ENCODE measurements at regions not wholly inside any gene's neighbourhood (a gene's known extent, or its start where the extent isn't known, plus 50 kb on each side); places are given as distances from the start of the nearest gene placed in this dataset.

DNA sequence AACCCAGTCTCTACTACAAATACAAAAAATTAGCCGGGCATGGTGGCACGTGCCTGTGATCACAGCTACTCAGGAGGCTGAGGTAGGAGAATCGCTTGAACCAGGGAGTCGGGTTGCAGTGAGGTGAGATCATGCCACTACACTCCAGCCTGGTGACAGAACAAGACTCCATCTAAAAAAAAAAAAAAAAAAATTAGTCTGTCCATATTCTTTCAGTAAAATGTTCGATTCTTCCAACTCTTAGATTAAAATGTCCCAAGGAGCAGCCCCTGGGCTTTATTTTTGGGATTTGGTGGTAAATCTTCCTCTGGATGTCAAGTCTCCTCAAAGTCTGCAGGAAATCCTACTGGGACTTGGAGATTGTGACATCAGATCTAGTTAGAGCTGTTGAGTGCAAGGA lies 101.0 kb upstream of the EEF1E1 start:
- no peak for TF ChIP-seq POLR2AphosphoS5 (IDR thresholded peaks at IDR 0.05; ENCODE audit: low read depth, low read length)
- TF ChIP-seq, protein P1, sequence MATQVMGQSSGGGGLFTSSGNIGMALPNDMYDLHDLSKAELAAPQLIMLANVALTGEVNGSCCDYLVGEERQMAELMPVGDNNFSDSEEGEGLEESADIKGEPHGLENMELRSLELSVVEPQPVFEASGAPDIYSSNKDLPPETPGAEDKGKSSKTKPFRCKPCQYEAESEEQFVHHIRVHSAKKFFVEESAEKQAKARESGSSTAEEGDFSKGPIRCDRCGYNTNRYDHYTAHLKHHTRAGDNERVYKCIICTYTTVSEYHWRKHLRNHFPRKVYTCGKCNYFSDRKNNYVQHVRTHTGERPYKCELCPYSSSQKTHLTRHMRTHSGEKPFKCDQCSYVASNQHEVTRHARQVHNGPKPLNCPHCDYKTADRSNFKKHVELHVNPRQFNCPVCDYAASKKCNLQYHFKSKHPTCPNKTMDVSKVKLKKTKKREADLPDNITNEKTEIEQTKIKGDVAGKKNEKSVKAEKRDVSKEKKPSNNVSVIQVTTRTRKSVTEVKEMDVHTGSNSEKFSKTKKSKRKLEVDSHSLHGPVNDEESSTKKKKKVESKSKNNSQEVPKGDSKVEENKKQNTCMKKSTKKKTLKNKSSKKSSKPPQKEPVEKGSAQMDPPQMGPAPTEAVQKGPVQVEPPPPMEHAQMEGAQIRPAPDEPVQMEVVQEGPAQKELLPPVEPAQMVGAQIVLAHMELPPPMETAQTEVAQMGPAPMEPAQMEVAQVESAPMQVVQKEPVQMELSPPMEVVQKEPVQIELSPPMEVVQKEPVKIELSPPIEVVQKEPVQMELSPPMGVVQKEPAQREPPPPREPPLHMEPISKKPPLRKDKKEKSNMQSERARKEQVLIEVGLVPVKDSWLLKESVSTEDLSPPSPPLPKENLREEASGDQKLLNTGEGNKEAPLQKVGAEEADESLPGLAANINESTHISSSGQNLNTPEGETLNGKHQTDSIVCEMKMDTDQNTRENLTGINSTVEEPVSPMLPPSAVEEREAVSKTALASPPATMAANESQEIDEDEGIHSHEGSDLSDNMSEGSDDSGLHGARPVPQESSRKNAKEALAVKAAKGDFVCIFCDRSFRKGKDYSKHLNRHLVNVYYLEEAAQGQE (IDR thresholded peaks at IDR 0.05; ENCODE audit: insufficient read depth in 1 of 2, low read depth in 2 of 2, low read length in 2 of 2) = no peak
- TF ChIP-seq TAF1 (IDR thresholded peaks at IDR 0.05; ENCODE audit: borderline replicate concordance, insufficient read depth, low read length) = no peak

DNA sequence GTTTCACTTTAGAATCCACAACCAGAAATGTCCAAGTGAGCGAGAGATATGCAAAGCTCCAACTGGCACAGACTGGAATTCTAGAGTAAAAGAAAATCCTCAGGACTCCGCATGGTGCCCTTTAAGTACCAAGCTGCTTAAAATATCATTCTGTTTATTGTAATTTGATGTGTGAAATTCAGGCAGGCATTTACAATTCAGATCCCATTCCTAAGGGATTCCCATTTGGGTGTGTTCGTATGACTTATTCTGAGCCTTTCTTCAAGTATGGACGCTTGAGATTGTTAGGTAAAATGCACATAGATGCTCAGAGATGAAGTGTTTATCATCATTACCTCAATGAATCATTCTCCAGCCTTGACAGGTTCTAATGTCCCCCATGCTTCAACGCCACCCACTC lies 99.3 kb upstream of the EEF1E1 start:
- TF ChIP-seq SIN3A (IDR thresholded peaks at IDR 0.05; ENCODE audit: borderline replicate concordance, insufficient read depth, low read length) = no peak
- no peak for TF ChIP-seq FOXP2 (optimal IDR thresholded peaks at IDR 0.05; ENCODE audit: borderline replicate concordance, extremely low read depth, extremely low read length, insufficient read depth)
- no peak for TF ChIP-seq TAF1 (IDR thresholded peaks at IDR 0.05; ENCODE audit: borderline replicate concordance, insufficient read depth, low read length)
- TF ChIP-seq, protein P1 (IDR thresholded peaks at IDR 0.05; ENCODE audit: insufficient read depth in 1 of 2, low read depth in 2 of 2, low read length in 2 of 2) = no peak
- no peak for TF ChIP-seq POLR2AphosphoS5 (IDR thresholded peaks at IDR 0.05; ENCODE audit: low read depth, low read length)

- TF ChIP-seq, protein P1 (IDR thresholded peaks at IDR 0.05; ENCODE audit: insufficient read depth in 1 of 2, low read depth in 2 of 2, low read length in 2 of 2) = no peak
- TF ChIP-seq TAF1 (IDR thresholded peaks at IDR 0.05; ENCODE audit: borderline replicate concordance, insufficient read depth, low read length) = no peak
- no peak for TF ChIP-seq SIN3A (IDR thresholded peaks at IDR 0.05; ENCODE audit: borderline replicate concordance, insufficient read depth, low read length)
- TF ChIP-seq FOXP2 (optimal IDR thresholded peaks at IDR 0.05; ENCODE audit: borderline replicate concordance, extremely low read depth, extremely low read length, insufficient read depth) = no peak
- TF ChIP-seq POLR2AphosphoS5 (IDR thresholded peaks at IDR 0.05; ENCODE audit: low read depth, low read length) = no peak
These were observed 97.9 kb upstream of the EEF1E1 start for GRCh38 chr6:8200255-8200654.

DNA sequence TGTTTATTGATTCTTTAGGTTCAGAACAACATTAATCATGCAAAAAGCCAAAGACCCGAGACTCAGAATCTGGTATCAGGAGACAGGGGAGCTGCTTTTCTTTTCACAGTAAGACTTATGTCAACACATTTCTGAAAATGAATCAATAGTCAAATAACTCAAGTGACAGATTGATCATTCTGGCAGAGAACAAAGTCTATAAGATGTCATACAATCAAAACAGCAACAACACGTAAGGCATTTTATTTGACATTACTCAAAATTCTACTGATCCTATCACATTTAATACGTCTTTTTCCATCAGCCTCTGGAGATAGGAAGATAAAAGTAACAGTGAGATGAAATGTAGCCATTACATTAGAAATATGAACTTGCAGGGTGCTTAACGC lies 93.4 kb upstream of the EEF1E1 start:
- TF ChIP-seq TAF1 (IDR thresholded peaks at IDR 0.05; ENCODE audit: borderline replicate concordance, insufficient read depth, low read length) = no peak
- no peak for TF ChIP-seq SIN3A (IDR thresholded peaks at IDR 0.05; ENCODE audit: borderline replicate concordance, insufficient read depth, low read length)
- TF ChIP-seq, protein P1 (IDR thresholded peaks at IDR 0.05; ENCODE audit: insufficient read depth in 1 of 2, low read depth in 2 of 2, low read length in 2 of 2) = no peak
- TF ChIP-seq FOXP2 (optimal IDR thresholded peaks at IDR 0.05; ENCODE audit: borderline replicate concordance, extremely low read depth, extremely low read length, insufficient read depth) = no peak
- no peak for TF ChIP-seq POLR2AphosphoS5 (IDR thresholded peaks at IDR 0.05; ENCODE audit: low read depth, low read length)

- TF ChIP-seq FOXP2 (optimal IDR thresholded peaks at IDR 0.05; ENCODE audit: borderline replicate concordance, extremely low read depth, extremely low read length, insufficient read depth) (no peak), TAF1 (IDR thresholded peaks at IDR 0.05; ENCODE audit: borderline replicate concordance, insufficient read depth, low read length) (no peak), SIN3A (IDR thresholded peaks at IDR 0.05; ENCODE audit: borderline replicate concordance, insufficient read depth, low read length) (no peak), POLR2AphosphoS5 (IDR thresholded peaks at IDR 0.05; ENCODE audit: low read depth, low read length) (no peak)
- TF ChIP-seq, protein P1 (IDR thresholded peaks at IDR 0.05; ENCODE audit: insufficient read depth in 1 of 2, low read depth in 2 of 2, low read length in 2 of 2) = no peak
These were observed 92.8 kb upstream of the EEF1E1 start for GRCh38 chr6:8195040-8195713.

Data from PFSK-1 (cell line).